ENCODE measurements at regions not wholly inside any gene's neighbourhood (a gene's known extent, or its start where the extent isn't known, plus 50 kb on each side); places are given as distances from the start of the nearest gene placed in this dataset.

- in situ Hi-C loops (cut with MboI) = no loop called here
- H3K9ac ChIP-seq = no peak overlapping the region
- H3K4me1 ChIP-seq (ENCODE audit: insufficient read depth) = no peaks in the 10 kb centered on the region
Observed at GRCh38 chr7:79952399-79952798, 182.2 kb upstream of the GNAI1 start.

GRCh38 chr7:79951415-79951814 is 183.2 kb upstream of the GNAI1 start:
- DNase-seq = no peak
- 94 to 96% methylated on average over 2 of the region's 2 CpGs for WGBS, 2 experiments (ENCODE audit: low coverage in 1 of 2, low lambda C conversion rate in 2 of 2, missing lambda C conversion rate in 2 of 2)
- Histone ChIP-seq H3K4me2 (ENCODE audit: unreplicated experiment) (no peak overlapping the region), H3K9me2 (ENCODE audit: insufficient read depth) (no peaks in the 10 kb centered on the region), H3F3A (ENCODE audit: insufficient read depth) (no peaks in the 10 kb centered on the region), H2AFZ (no peak overlapping the region), H3K27me3 (replicated peaks; ENCODE audit: insufficient read depth) (no peaks in the 10 kb centered on the region), H4K20me1 (ENCODE audit: insufficient read depth) (no peaks in the 10 kb centered on the region), H3K9ac (no peak overlapping the region), H3K79me2 (ENCODE audit: insufficient read depth) (no peaks in the 10 kb centered on the region), H3K27ac (no peak overlapping the region), H3K9me3 (ENCODE audit: low read depth) (no peaks in the 10 kb centered on the region), H3K4me1 (ENCODE audit: insufficient read depth) (no peaks in the 10 kb centered on the region), H3K4me3 (no peak overlapping the region), H3K36me3 (ENCODE audit: low read depth) (no peaks in the 10 kb centered on the region)
- in situ Hi-C loops (cut with MboI) = no loop called here
- TF ChIP-seq EZH2phosphoT487 (IDR thresholded peaks at IDR 0.05; ENCODE audit: insufficient read depth, low read depth) (no peak), EZH2 (IDR thresholded peaks at IDR 0.05; ENCODE audit: insufficient read depth, poor library complexity, severe bottlenecking) (no peak)

More at GRCh38 chr7:79952399-79952798, 182.2 kb upstream of the GNAI1 start:
- no peaks in the 10 kb centered on the region for H3K9me3 ChIP-seq (ENCODE audit: low read depth)
- H3K9me2 ChIP-seq (ENCODE audit: insufficient read depth) = no peaks in the 10 kb centered on the region
- no peaks in the 10 kb centered on the region for H3K36me3 ChIP-seq (ENCODE audit: low read depth)
- H3F3A ChIP-seq (ENCODE audit: insufficient read depth) = no peaks in the 10 kb centered on the region
- H2AFZ ChIP-seq = no peak overlapping the region
- no peak for DNase-seq
- no peaks in the 10 kb centered on the region for H3K27me3 ChIP-seq (replicated peaks; ENCODE audit: insufficient read depth)
- H3K27ac ChIP-seq = no peak overlapping the region
- WGBS, 2 experiments (ENCODE audit: low coverage in 1 of 2, low lambda C conversion rate in 2 of 2, missing lambda C conversion rate in 2 of 2) = 74 to 76% methylated on average over 1 of the region's 1 CpG
- TF ChIP-seq EZH2 (IDR thresholded peaks at IDR 0.05; ENCODE audit: insufficient read depth, poor library complexity, severe bottlenecking) = no peak
- TF ChIP-seq EZH2phosphoT487 (IDR thresholded peaks at IDR 0.05; ENCODE audit: insufficient read depth, low read depth) = no peak
- no peaks in the 10 kb centered on the region for H4K20me1 ChIP-seq (ENCODE audit: insufficient read depth)
- no peaks in the 10 kb centered on the region for H3K79me2 ChIP-seq (ENCODE audit: insufficient read depth)
- no peak overlapping the region for H3K4me3 ChIP-seq
- H3K4me2 ChIP-seq (ENCODE audit: unreplicated experiment) = no peak overlapping the region

- no peaks in the 10 kb centered on the region for H3F3A ChIP-seq (ENCODE audit: insufficient read depth)
- no peaks in the 10 kb centered on the region for H3K79me2 ChIP-seq (ENCODE audit: insufficient read depth)
- H3K9me2 ChIP-seq (ENCODE audit: insufficient read depth) = no peaks in the 10 kb centered on the region
- H3K4me2 ChIP-seq (ENCODE audit: unreplicated experiment) = no peak overlapping the region
- no peak for DNase-seq
- no peak for TF ChIP-seq EZH2phosphoT487 (IDR thresholded peaks at IDR 0.05; ENCODE audit: insufficient read depth, low read depth)
- TF ChIP-seq EZH2 (IDR thresholded peaks at IDR 0.05; ENCODE audit: insufficient read depth, poor library complexity, severe bottlenecking) = no peak
- WGBS, 2 experiments (ENCODE audit: low coverage in 1 of 2, low lambda C conversion rate in 2 of 2, missing lambda C conversion rate in 2 of 2) = 93 to 96% methylated on average over 3 of the region's 3 CpGs
- no peak overlapping the region for H3K9ac ChIP-seq
- no peak overlapping the region for H3K4me3 ChIP-seq
- no peaks in the 10 kb centered on the region for H3K4me1 ChIP-seq (ENCODE audit: insufficient read depth)
- no peaks in the 10 kb centered on the region for H3K36me3 ChIP-seq (ENCODE audit: low read depth)
- H3K27me3 ChIP-seq (replicated peaks; ENCODE audit: insufficient read depth) = no peaks in the 10 kb centered on the region
- H3K9me3 ChIP-seq (ENCODE audit: low read depth) = no peaks in the 10 kb centered on the region
- H2AFZ ChIP-seq = no peak overlapping the region
- no peak overlapping the region for H3K27ac ChIP-seq
- in situ Hi-C loops (cut with MboI) = no loop called here
- H4K20me1 ChIP-seq (ENCODE audit: insufficient read depth) = no peaks in the 10 kb centered on the region
Observed at GRCh38 chr7:79949778-79950177, 184.9 kb upstream of the GNAI1 start.

GRCh38 chr7:79936281-79936983 is 198.2 kb upstream of the GNAI1 start:
- Histone ChIP-seq H3K4me3 (no peak overlapping the region), H3K4me2 (ENCODE audit: unreplicated experiment) (no peak overlapping the region), H3K27ac (no peak overlapping the region), H3K9me2 (ENCODE audit: insufficient read depth) (no peaks in the 10 kb centered on the region), H3F3A (ENCODE audit: insufficient read depth) (no peaks in the 10 kb centered on the region), H3K9me3 (ENCODE audit: low read depth) (no peaks in the 10 kb centered on the region), H2AFZ (no peak overlapping the region), H3K36me3 (ENCODE audit: low read depth) (no peaks in the 10 kb centered on the region), H3K4me1 (ENCODE audit: insufficient read depth) (peaks cover 8% of the 10 kb centered on the region), H3K79me2 (ENCODE audit: insufficient read depth) (no peaks in the 10 kb centered on the region), H3K9ac (no peak overlapping the region), H3K27me3 (replicated peaks; ENCODE audit: insufficient read depth) (no peaks in the 10 kb centered on the region), H4K20me1 (ENCODE audit: insufficient read depth) (no peaks in the 10 kb centered on the region)
- DNase-seq = no peak
- WGBS, 2 experiments (ENCODE audit: low coverage in 1 of 2, low lambda C conversion rate in 2 of 2, missing lambda C conversion rate in 2 of 2) = 58 to 60% methylated on average over 3 of the region's 3 CpGs
- in situ Hi-C loops (cut with MboI) = no loop called here
- no peak for TF ChIP-seq EZH2phosphoT487 (IDR thresholded peaks at IDR 0.05; ENCODE audit: insufficient read depth, low read depth)
- TF ChIP-seq EZH2 (IDR thresholded peaks at IDR 0.05; ENCODE audit: insufficient read depth, poor library complexity, severe bottlenecking) = no peak

Measured in GM23248 (cell line).